HG02884 (cell line): ENCODE measurements at regions not wholly inside any gene's neighbourhood (a gene's known extent, or its start where the extent isn't known, plus 50 kb on each side); places are given as distances from the start of the nearest gene placed in this dataset.
"Not testable (repeated sequence)": the region's sequence is repeated elsewhere in the genome, so short reads cannot be mapped to it uniquely, and the experiment has no call there.

Source experiments
- ATAC-seq: cut with Tn5 transposase; IDR thresholded peaks from one replicate; pipeline ENCODE4 v1.9.1; 2021; ENCODE audit warnings: mild to moderate bottlenecking, moderate library complexity; ENCODE audit not compliant: unreplicated experiment

- ATAC-seq, result not testable (repeated sequence)
Measured at GRCh38 chr7:123264820-123265219, 65.1 kb upstream of the SLC13A1 start.

DNA sequence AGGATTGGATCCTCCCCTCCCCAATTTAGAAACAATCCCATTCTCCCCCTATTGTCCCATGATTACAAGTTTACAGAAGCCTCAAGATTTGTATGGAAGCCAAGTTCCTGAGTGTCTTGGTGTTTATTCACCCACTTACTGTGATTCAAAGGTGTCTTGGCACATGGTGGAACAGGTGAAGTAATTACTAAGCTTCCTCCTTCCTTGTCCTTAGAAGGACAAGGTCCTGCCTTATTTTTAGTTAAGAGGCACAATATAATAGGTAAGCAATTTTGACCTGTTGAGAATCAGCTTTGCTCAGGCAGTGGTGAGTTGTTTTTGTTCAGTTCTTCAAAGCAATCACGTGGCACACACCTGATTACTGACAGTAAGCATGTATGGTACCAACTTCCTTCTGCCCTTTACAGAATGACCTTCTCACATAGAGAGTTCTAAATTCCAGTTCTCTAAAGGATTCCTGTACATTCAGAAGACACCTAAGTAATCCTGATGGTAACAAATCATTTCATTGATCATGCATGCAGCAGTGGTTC, 60.7 kb upstream of the SLC13A1 start:
- ATAC-seq, result no peak

DNA sequence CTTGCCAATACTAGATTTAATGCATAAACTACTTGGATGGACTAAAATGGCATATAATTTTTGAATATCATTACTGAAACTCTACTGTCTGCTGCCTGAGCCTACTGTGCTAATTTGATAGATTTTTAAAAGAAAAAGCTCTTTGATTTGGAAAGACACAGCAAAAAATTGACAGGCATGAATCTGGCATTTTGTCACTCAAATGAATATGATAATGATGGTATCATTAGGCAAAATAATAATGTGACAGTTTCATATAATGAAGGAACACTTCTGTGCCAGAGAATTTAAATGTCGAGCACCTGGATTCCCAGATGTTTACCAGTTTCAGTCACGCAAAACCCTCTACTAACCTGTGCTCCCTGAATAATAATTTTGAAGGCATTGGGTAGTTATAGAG, 60.0 kb upstream of the SLC13A1 start:
- ATAC-seq, result no peak
